ENCODE measurements at regions not wholly inside any gene's neighbourhood (a gene's known extent, or its start where the extent isn't known, plus 50 kb on each side); places are given as distances from the start of the nearest gene placed in this dataset.

DNA sequence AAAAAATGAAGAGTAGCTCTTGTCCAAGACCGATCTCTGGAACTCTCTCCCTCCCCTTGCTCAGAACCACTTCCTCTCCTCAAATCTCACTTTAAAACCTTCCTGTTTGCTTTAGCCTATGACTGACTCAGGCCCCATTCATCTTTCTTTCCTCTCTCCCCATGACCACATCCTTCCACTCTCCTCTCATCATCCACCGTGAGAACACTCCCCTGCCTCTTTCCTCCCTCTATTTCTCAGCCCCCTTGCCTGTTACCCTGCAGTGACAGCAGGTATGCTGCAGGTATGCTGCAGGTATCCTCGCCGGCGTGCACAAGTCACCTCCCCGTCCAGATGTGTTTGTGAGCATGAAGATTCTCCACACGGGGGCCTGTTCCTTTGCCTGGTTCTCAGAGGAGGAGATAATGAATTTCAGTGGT is 505.3 kb downstream of the CCDC171 start (continued):
- TF ChIP-seq ZBTB33 (IDR thresholded peaks at IDR 0.05; ENCODE audit: borderline replicate concordance, low read depth) (no peak), EP300 (IDR thresholded peaks at IDR 0.05; ENCODE audit: borderline replicate concordance in 1 of 2, low read depth in 1 of 2, low read length in 1 of 2) (peak in 1 of 2 experiments; percentile 71; a peak in 1 of 4 replicates), TEAD4 (IDR thresholded peaks at IDR 0.05; ENCODE audit: borderline replicate concordance, insufficient read depth) (no peak), RCOR1 (IDR thresholded peaks at IDR 0.05; ENCODE audit: low read length) (no peak), SMC3 (IDR thresholded peaks at IDR 0.05; ENCODE audit: low read depth, low read length) (no peak), GATA2 (CRISPR knock-in tag; IDR thresholded peaks at IDR 0.05) (no peak), EZH2phosphoT487 (IDR thresholded peaks at IDR 0.05; ENCODE audit: borderline replicate concordance, low read depth) (no peak), TAF1 (IDR thresholded peaks at IDR 0.05; ENCODE audit: borderline replicate concordance, low read depth, low read length) (no peak), RXRA (IDR thresholded peaks at IDR 0.05; ENCODE audit: borderline replicate concordance, low read depth) (peak; percentile 9; the same call in 1 of the 2 replicates), PBX3 (IDR thresholded peaks at IDR 0.05) (peak; percentile 61; the same call in 1 of the 2 replicates), YY1 (IDR thresholded peaks at IDR 0.05; ENCODE audit: low read depth) (no peak), CHD2 (IDR thresholded peaks at IDR 0.05; ENCODE audit: low read length, partially characterized antibody) (no peak), RAD21 (IDR thresholded peaks at IDR 0.05; ENCODE audit: low read length) (no peak)
- TF ChIP-seq, protein P1, sequence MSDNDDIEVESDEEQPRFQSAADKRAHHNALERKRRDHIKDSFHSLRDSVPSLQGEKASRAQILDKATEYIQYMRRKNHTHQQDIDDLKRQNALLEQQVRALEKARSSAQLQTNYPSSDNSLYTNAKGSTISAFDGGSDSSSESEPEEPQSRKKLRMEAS (IDR thresholded peaks at IDR 0.05; ENCODE audit: low read depth), result no peak
- TF ChIP-seq, protein P2, sequence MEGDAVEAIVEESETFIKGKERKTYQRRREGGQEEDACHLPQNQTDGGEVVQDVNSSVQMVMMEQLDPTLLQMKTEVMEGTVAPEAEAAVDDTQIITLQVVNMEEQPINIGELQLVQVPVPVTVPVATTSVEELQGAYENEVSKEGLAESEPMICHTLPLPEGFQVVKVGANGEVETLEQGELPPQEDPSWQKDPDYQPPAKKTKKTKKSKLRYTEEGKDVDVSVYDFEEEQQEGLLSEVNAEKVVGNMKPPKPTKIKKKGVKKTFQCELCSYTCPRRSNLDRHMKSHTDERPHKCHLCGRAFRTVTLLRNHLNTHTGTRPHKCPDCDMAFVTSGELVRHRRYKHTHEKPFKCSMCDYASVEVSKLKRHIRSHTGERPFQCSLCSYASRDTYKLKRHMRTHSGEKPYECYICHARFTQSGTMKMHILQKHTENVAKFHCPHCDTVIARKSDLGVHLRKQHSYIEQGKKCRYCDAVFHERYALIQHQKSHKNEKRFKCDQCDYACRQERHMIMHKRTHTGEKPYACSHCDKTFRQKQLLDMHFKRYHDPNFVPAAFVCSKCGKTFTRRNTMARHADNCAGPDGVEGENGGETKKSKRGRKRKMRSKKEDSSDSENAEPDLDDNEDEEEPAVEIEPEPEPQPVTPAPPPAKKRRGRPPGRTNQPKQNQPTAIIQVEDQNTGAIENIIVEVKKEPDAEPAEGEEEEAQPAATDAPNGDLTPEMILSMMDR (IDR thresholded peaks at IDR 0.05), result no peak; the same call in 1 of the 2 replicates
- TF ChIP-seq, protein P3, sequence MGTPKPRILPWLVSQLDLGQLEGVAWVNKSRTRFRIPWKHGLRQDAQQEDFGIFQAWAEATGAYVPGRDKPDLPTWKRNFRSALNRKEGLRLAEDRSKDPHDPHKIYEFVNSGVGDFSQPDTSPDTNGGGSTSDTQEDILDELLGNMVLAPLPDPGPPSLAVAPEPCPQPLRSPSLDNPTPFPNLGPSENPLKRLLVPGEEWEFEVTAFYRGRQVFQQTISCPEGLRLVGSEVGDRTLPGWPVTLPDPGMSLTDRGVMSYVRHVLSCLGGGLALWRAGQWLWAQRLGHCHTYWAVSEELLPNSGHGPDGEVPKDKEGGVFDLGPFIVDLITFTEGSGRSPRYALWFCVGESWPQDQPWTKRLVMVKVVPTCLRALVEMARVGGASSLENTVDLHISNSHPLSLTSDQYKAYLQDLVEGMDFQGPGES (IDR thresholded peaks at IDR 0.05; ENCODE audit: low read depth, low read length), result no peak
- TF ChIP-seq, protein P4, sequence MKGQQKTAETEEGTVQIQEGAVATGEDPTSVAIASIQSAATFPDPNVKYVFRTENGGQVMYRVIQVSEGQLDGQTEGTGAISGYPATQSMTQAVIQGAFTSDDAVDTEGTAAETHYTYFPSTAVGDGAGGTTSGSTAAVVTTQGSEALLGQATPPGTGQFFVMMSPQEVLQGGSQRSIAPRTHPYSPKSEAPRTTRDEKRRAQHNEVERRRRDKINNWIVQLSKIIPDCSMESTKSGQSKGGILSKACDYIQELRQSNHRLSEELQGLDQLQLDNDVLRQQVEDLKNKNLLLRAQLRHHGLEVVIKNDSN (IDR thresholded peaks at IDR 0.05; ENCODE audit: borderline replicate concordance, low read depth), result no peak

Data from SK-N-SH (cell line).